ENCODE measurements at regions not wholly inside any gene's neighbourhood (a gene's known extent, or its start where the extent isn't known, plus 50 kb on each side); places are given as distances from the start of the nearest gene placed in this dataset.

GRCh38 chr5:147966326-147966725 lies 60.0 kb upstream of the C5orf46 start:
- FAIRE-seq = no peak
- Histone ChIP-seq H3K14ac (ENCODE audit: insufficient read length) (no peak overlapping the region), H3K4me2 (ENCODE audit: insufficient read depth in 1 of 2, low read depth in 2 of 2, low read length in 2 of 2) (no peak overlapping the region), H2AK5ac (ENCODE audit: low read depth, low read length) (no peak overlapping the region), H3K9me3 (ENCODE audit: insufficient read depth in 2 of 2, low read depth in 1 of 2, low read length in 1 of 2) (no peaks in the 10 kb centered on the region), H3K79me2 (ENCODE audit: control insufficient read depth in 1 of 2, insufficient read depth in 2 of 2, low read length in 2 of 2) (no peaks in the 10 kb centered on the region), H3K27me3 (replicated peaks in 1 of 4; ENCODE audit: control insufficient read depth in 3 of 4, extremely low read depth in 1 of 4, insufficient read depth in 3 of 4, low read length in 3 of 4) (no peaks in the 10 kb centered on the region), H2BK12ac (ENCODE audit: low read depth, low read length) (no peak overlapping the region), H3K56ac (replicated peaks; ENCODE audit: insufficient read length, low read depth, low read length) (no peak overlapping the region), H3K79me1 (ENCODE audit: low read depth, low read length) (no peaks in the 10 kb centered on the region), H3K23me2 (ENCODE audit: low read depth, low read length) (no peaks in the 10 kb centered on the region), H2BK120ac (replicated peaks; ENCODE audit: low read depth, low read length) (no peak overlapping the region), H3K4me1 (replicated peaks in 1 of 4; ENCODE audit: control insufficient read depth in 3 of 4, insufficient read depth in 4 of 4, low read length in 3 of 4) (no peaks in the 10 kb centered on the region), H3K27ac (ENCODE audit: low read depth, low read length) (no peak overlapping the region), H2BK15ac (ENCODE audit: low read length) (no peak overlapping the region), H3K4me3 (ENCODE audit: extremely low read depth in 1 of 4, insufficient read depth in 2 of 4, low read depth in 3 of 4, low read length in 4 of 4) (no peak overlapping the region), H4K8ac (ENCODE audit: extremely low read depth, insufficient read depth, low read length) (no peak overlapping the region), H3K18ac (ENCODE audit: extremely low read depth, low read length) (no peak overlapping the region), H4K20me1 (replicated peaks in 1 of 2; ENCODE audit: control insufficient read depth in 1 of 2, insufficient read depth in 2 of 2, low read length in 2 of 2) (no peaks in the 10 kb centered on the region), H2BK5ac (ENCODE audit: low read depth, low read length) (no peak overlapping the region), H4K5ac (ENCODE audit: insufficient read length, low read depth, low read length) (no peak overlapping the region), H2AFZ (ENCODE audit: low read length) (no peak overlapping the region), H3K23ac (ENCODE audit: insufficient read length) (no peak overlapping the region), H3K9ac (replicated peaks in 1 of 4; ENCODE audit: extremely low read depth in 1 of 4, low read depth in 3 of 4, low read length in 3 of 4) (no peak overlapping the region), H4K91ac (replicated peaks; ENCODE audit: insufficient read length, low read length) (no peak overlapping the region), H3K4ac (replicated peaks; ENCODE audit: insufficient read length, low read depth, low read length) (no peak overlapping the region), H3K36me3 (ENCODE audit: control insufficient read depth in 2 of 4, insufficient read depth in 4 of 4, low read length in 3 of 4) (peaks cover 0 to 19% (median 4%) of the 10 kb centered on the region in 4 experiments; a peak in 3 of 8 replicates), H2BK20ac (ENCODE audit: low read length) (no peak overlapping the region)
- ChIA-PET POLR2A (ENCODE audit: partially characterized antibody) (interaction anchor here (1.2 kb wide), 1 partner anchor 9 kb away, joined by 4 read pairs; no protein-coding TSS in a partner anchor), CTCF (ENCODE audit: partially characterized antibody) (interaction anchor here (1.2 kb wide), 1 partner anchor 471 kb away, joined by 3 read pairs; no protein-coding TSS in a partner anchor)
- no peak for DNase-seq (ENCODE audit: low read depth in 1 of 2, low spot score in 2 of 2)
- 79% methylated on average over 2 of the region's 2 CpGs; no CpG with 5 or more reads in 1 of the 2 experiments for WGBS, 2 experiments (ENCODE audit: extremely low coverage in 1 of 2, insufficient coverage in 1 of 2, insufficient read length in 1 of 2, insufficient replicate concordance in 2 of 2, low coverage in 1 of 2, low lambda C conversion rate in 2 of 2, missing lambda C conversion rate in 1 of 2)
- TF ChIP-seq EGR1 (IDR thresholded peaks at IDR 0.05; ENCODE audit: borderline replicate concordance, low read depth, low read length) = no peak
- no peak for TF ChIP-seq GTF2F1 (IDR thresholded peaks at IDR 0.05; ENCODE audit: borderline replicate concordance, low read depth, low read length)
- no peak for TF ChIP-seq POLR2AphosphoS5 (IDR thresholded peaks at IDR 0.05; ENCODE audit: low read depth, low read length)
- TF ChIP-seq SIX5 (IDR thresholded peaks at IDR 0.05; ENCODE audit: low read depth, low read length) = no peak
- no peak for TF ChIP-seq CHD1 (IDR thresholded peaks at IDR 0.05; ENCODE audit: low read depth, low read length)
- no peak for TF ChIP-seq TBP (IDR thresholded peaks at IDR 0.05; ENCODE audit: low read depth, low read length)
- no peak for TF ChIP-seq HDAC2 (IDR thresholded peaks at IDR 0.05; ENCODE audit: borderline replicate concordance in 1 of 2, low read depth in 2 of 2, low read length in 2 of 2)
- TF ChIP-seq BACH1 (IDR thresholded peaks at IDR 0.05; ENCODE audit: low read length) = no peak
- TF ChIP-seq RAD21 (IDR thresholded peaks at IDR 0.05 in 1 of 2, conservative IDR thresholded peaks at IDR 0.05 in 1 of 2; ENCODE audit: low read depth in 2 of 2, low read length in 2 of 2) = no peak
- TF ChIP-seq MAFK (IDR thresholded peaks at IDR 0.05; ENCODE audit: low read depth, low read length) = no peak
- TF ChIP-seq TAF1 (IDR thresholded peaks at IDR 0.05; ENCODE audit: low read depth, low read length) = no peak
- TF ChIP-seq BCL11A (IDR thresholded peaks at IDR 0.05; ENCODE audit: low read depth in 2 of 2, low read length in 2 of 2) = no peak
- no peak for TF ChIP-seq CEBPB (IDR thresholded peaks at IDR 0.05; ENCODE audit: low read depth, low read length)
- TF ChIP-seq POU5F1 (IDR thresholded peaks at IDR 0.05; ENCODE audit: low read depth, low read length) = no peak
- TF ChIP-seq ASH2L (IDR thresholded peaks at IDR 0.05; ENCODE audit: low read length) = no peak
- TF ChIP-seq KDM1A (IDR thresholded peaks at IDR 0.05; ENCODE audit: borderline replicate concordance, low read length) = no peak

All from H1 (cell line).